ENCODE measurements at regions not wholly inside any gene's neighbourhood (a gene's known extent, or its start where the extent isn't known, plus 50 kb on each side); places are given as distances from the start of the nearest gene placed in this dataset.
"Not testable (repeated sequence)": the region's sequence is repeated elsewhere in the genome, so short reads cannot be mapped to it uniquely, and the experiment has no call there.

- in situ Hi-C loops (cut with HindIII; ENCODE audit: low pct_unique_long_range_greater_than_20kb, low sequenced_read_pairs), result no loop called here
Observed at GRCh38 chr6:137794516-137795201, 72.4 kb upstream of the TNFAIP3 start.

GRCh38 chr6:137795501-137795900, 71.6 kb upstream of the TNFAIP3 start:
- in situ Hi-C loops (cut with HindIII; ENCODE audit: low pct_unique_long_range_greater_than_20kb, low sequenced_read_pairs), result no loop called here
- DNase-seq (ENCODE audit: low read depth, low spot score), result no peak

More at GRCh38 chr6:137794516-137795201, 72.4 kb upstream of the TNFAIP3 start:
- no peak for DNase-seq (ENCODE audit: low read depth, low spot score)

GRCh38 chr6:137798261-137798660, 68.8 kb upstream of the TNFAIP3 start:
- DNase-seq (ENCODE audit: low read depth, low spot score), result no peak
- in situ Hi-C loops (cut with HindIII; ENCODE audit: low pct_unique_long_range_greater_than_20kb, low sequenced_read_pairs), result no loop called here

- in situ Hi-C loops (cut with HindIII; ENCODE audit: low pct_unique_long_range_greater_than_20kb, low sequenced_read_pairs), result no loop called here
- no peak for DNase-seq (ENCODE audit: low read depth, low spot score)
Observed at GRCh38 chr6:137798846-137799245, 68.2 kb upstream of the TNFAIP3 start.

GRCh38 chr6:137799950-137800568, 67.0 kb upstream of the TNFAIP3 start:
- peak; percentile 89 for DNase-seq (ENCODE audit: low read depth, low spot score)
- in situ Hi-C loops (cut with HindIII; ENCODE audit: low pct_unique_long_range_greater_than_20kb, low sequenced_read_pairs), result no loop called here

- no peak for DNase-seq (ENCODE audit: low read depth, low spot score)
- in situ Hi-C loops (cut with HindIII; ENCODE audit: low pct_unique_long_range_greater_than_20kb, low sequenced_read_pairs), result no loop called here
Observed at GRCh38 chr6:137800762-137801161, 66.3 kb upstream of the TNFAIP3 start.

- in situ Hi-C loops (cut with HindIII; ENCODE audit: low pct_unique_long_range_greater_than_20kb, low sequenced_read_pairs), result no loop called here
- no peak for DNase-seq (ENCODE audit: low read depth, low spot score)
Observed at GRCh38 chr6:137801352-137802114, 65.5 kb upstream of the TNFAIP3 start.

GRCh38 chr6:137802408-137803182, 64.5 kb upstream of the TNFAIP3 start:
- DNase-seq (ENCODE audit: low read depth, low spot score), result no peak
- in situ Hi-C loops (cut with HindIII; ENCODE audit: low pct_unique_long_range_greater_than_20kb, low sequenced_read_pairs), result no loop called here

GRCh38 chr6:137804637-137805036, 62.4 kb upstream of the TNFAIP3 start:
- in situ Hi-C loops (cut with HindIII; ENCODE audit: low pct_unique_long_range_greater_than_20kb, low sequenced_read_pairs), result no loop called here
- no peak for DNase-seq (ENCODE audit: low read depth, low spot score)

GRCh38 chr6:137805622-137806021, 61.4 kb upstream of the TNFAIP3 start:
- in situ Hi-C loops (cut with HindIII; ENCODE audit: low pct_unique_long_range_greater_than_20kb, low sequenced_read_pairs), result no loop called here
- DNase-seq (ENCODE audit: low read depth, low spot score), result peak; percentile 98

GRCh38 chr6:137806914-137807682, 60.0 kb upstream of the TNFAIP3 start:
- in situ Hi-C loops (cut with HindIII; ENCODE audit: low pct_unique_long_range_greater_than_20kb, low sequenced_read_pairs), result no loop called here

GRCh38 chr6:137808191-137808590, 58.9 kb upstream of the TNFAIP3 start:
- no peak for DNase-seq (ENCODE audit: low read depth, low spot score)
- in situ Hi-C loops (cut with HindIII; ENCODE audit: low pct_unique_long_range_greater_than_20kb, low sequenced_read_pairs), result no loop called here

More at GRCh38 chr6:137806914-137807682, 60.0 kb upstream of the TNFAIP3 start:
- DNase-seq (ENCODE audit: low read depth, low spot score), result peak; percentile 63

- peak; percentile 95 for DNase-seq (ENCODE audit: low read depth, low spot score)
- in situ Hi-C loops (cut with HindIII; ENCODE audit: low pct_unique_long_range_greater_than_20kb, low sequenced_read_pairs), result no loop called here
Observed at GRCh38 chr6:137808836-137809315, 58.2 kb upstream of the TNFAIP3 start.

- in situ Hi-C loops (cut with HindIII; ENCODE audit: low pct_unique_long_range_greater_than_20kb, low sequenced_read_pairs); DNase-seq (ENCODE audit: low read depth, low spot score): not testable (repeated sequence)
Observed at GRCh38 chr6:137809895-137810553, 57.0 kb upstream of the TNFAIP3 start.

GRCh38 chr6:137810554-137811120, 56.4 kb upstream of the TNFAIP3 start:
- in situ Hi-C loops (cut with HindIII; ENCODE audit: low pct_unique_long_range_greater_than_20kb, low sequenced_read_pairs), result no loop called here

GRCh38 chr6:137811121-137811915, 55.7 kb upstream of the TNFAIP3 start:
- in situ Hi-C loops (cut with HindIII; ENCODE audit: low pct_unique_long_range_greater_than_20kb, low sequenced_read_pairs), result no loop called here
- peak; percentile 92 for DNase-seq (ENCODE audit: low read depth, low spot score)

More at GRCh38 chr6:137810554-137811120, 56.4 kb upstream of the TNFAIP3 start:
- no peak for DNase-seq (ENCODE audit: low read depth, low spot score)
